IMR-90 (cell line): ENCODE measurements at regions not wholly inside any gene's neighbourhood (a gene's known extent, or its start where the extent isn't known, plus 50 kb on each side); places are given as distances from the start of the nearest gene placed in this dataset.

Experiments used
- ATAC-seq: fragments of 200-7000 bp; cut with Tn5 transposase; 2 replicates; pipeline ENCODE4 v1.9.1; 2020; ENCODE audit warnings: low read depth, mild to moderate bottlenecking, moderate library complexity
- BruUV-seq: library from RNA; stranded (reverse); fragments of 400-500 nt; replicated peaks from 2 replicates; lab custom pipeline; 2021; lab: Mats Ljungman, UMichigan
- CTCF ChIA-PET: fragments of 300-600 bp; formaldehyde crosslinking; extraction: SDS; loops from one replicate; lab custom pipeline; 2021; ENCODE audit warnings: antibody characterized with exemption; lab: Yijun Ruan, JAX
- POLR2A ChIA-PET: fragments of 300-600 bp; sonication (Branson Sonifier 250); formaldehyde crosslinking; loops from one replicate; lab custom pipeline; 2022; ENCODE audit warnings: antibody characterized with exemption; ENCODE audit not compliant: unreplicated experiment; lab: Charles Lee
- DNase-seq: peaks from one replicate; pipeline ENCODE4 v3.0.0; 2013
- H2AFZ ChIP-seq: replicated peaks from 2 replicates; pipeline ENCODE3; 2013; ENCODE audit warnings: low read length, mild to moderate bottlenecking; ENCODE audit not compliant: poor library complexity
- H2AK5ac ChIP-seq: 2 replicates; pipeline ENCODE4 v1.6.1; 2013; ENCODE audit warnings: low read depth, low read length, inconsistent platforms
- H2AK9ac ChIP-seq: replicated peaks from 2 replicates; pipeline ENCODE3; 2013; ENCODE audit warnings: mild to moderate bottlenecking, low read depth, low read length, moderate library complexity; ENCODE audit not compliant: poor library complexity
- H2BK120ac ChIP-seq: 2 replicates; pipeline ENCODE4 v1.6.1; 2013; ENCODE audit warnings: low read depth, low read length, inconsistent platforms
- H2BK15ac ChIP-seq: 3 replicates; pipeline ENCODE4 v1.6.1; 2013; ENCODE audit warnings: low read depth, low read length, inconsistent platforms
- H2BK20ac ChIP-seq: 2 replicates; pipeline ENCODE4 v1.6.1; 2013; ENCODE audit warnings: low read depth, mild to moderate bottlenecking, inconsistent platforms, low read length, moderate library complexity
- H2BK5ac ChIP-seq: 2 replicates; pipeline ENCODE4 v1.6.1; 2013; ENCODE audit warnings: mild to moderate bottlenecking, low read depth, low read length, inconsistent platforms; ENCODE audit not compliant: poor library complexity, severe bottlenecking
- H3K14ac ChIP-seq: replicated peaks from 2 replicates; pipeline ENCODE4 v1.6.1; 2013; ENCODE audit warnings: low read depth, low read length, inconsistent platforms
- H3K18ac ChIP-seq: 2 replicates; pipeline ENCODE4 v1.6.1; 2013; ENCODE audit warnings: low read depth, low read length, control low read depth
- H3K23ac ChIP-seq: 2 replicates; pipeline ENCODE4 v1.6.1; 2013; ENCODE audit warnings: low read depth, low read length, inconsistent platforms
- H3K27ac ChIP-seq: 2 replicates; pipeline ENCODE4 v1.5.1; 2013; ENCODE audit warnings: mild to moderate bottlenecking, control low read depth, low read length; ENCODE audit not compliant: insufficient read depth
- H3K27me3 ChIP-seq: 2 replicates; pipeline ENCODE4 v1.6.1; 2013; ENCODE audit warnings: low read length; ENCODE audit not compliant: control insufficient read depth, insufficient read depth
- H3K36me3 ChIP-seq: 2 replicates; pipeline ENCODE4 v1.6.1; 2013; ENCODE audit warnings: low read length, mixed read lengths; ENCODE audit not compliant: control insufficient read depth, insufficient read depth
- H3K4ac ChIP-seq: 2 replicates; pipeline ENCODE4 v1.6.1; 2013; ENCODE audit warnings: low read depth, low read length, inconsistent platforms
- H3K4me1 ChIP-seq: 2 replicates; pipeline ENCODE4 v1.6.1; 2013; ENCODE audit warnings: low read length, mixed read lengths; ENCODE audit not compliant: control insufficient read depth, insufficient read depth
- H3K4me2 ChIP-seq: 2 replicates; pipeline ENCODE4 v1.6.1; 2013; ENCODE audit warnings: low read depth, mild to moderate bottlenecking, control low read depth, low read length, moderate library complexity
- H3K4me3 ChIP-seq: 2 replicates; pipeline ENCODE4 v1.5.1; 2013; ENCODE audit warnings: low read depth, mild to moderate bottlenecking, control low read depth, low read length, moderate library complexity; ENCODE audit not compliant: insufficient read depth
- H3K56ac ChIP-seq: 2 replicates; pipeline ENCODE4 v1.6.1; 2013; ENCODE audit warnings: low read length, inconsistent platforms; ENCODE audit not compliant: insufficient read depth; ENCODE audit errors: extremely low read depth
- H3K79me1 ChIP-seq, 2 experiments: 2 replicates each; pipeline ENCODE4 v1.6.1; 2013; ENCODE audit warnings: low read length in 2 of 2, inconsistent platforms in 1 of 2, low read depth in 1 of 2
- H3K9ac ChIP-seq: 2 replicates; pipeline ENCODE4 v1.6.1; 2013; ENCODE audit warnings: low read depth, low read length, control low read depth
- H3K9me1 ChIP-seq: 2 replicates; pipeline ENCODE4 v1.6.1; 2013; ENCODE audit warnings: low read length, inconsistent platforms; ENCODE audit not compliant: insufficient read depth
- H3K9me3 ChIP-seq: 2 replicates; pipeline ENCODE4 v1.6.1; 2013; ENCODE audit warnings: low read length; ENCODE audit not compliant: control insufficient read depth, insufficient read depth
- H4K20me1 ChIP-seq: 2 replicates; pipeline ENCODE4 v1.6.1; 2013; ENCODE audit warnings: low read length, inconsistent platforms; ENCODE audit not compliant: insufficient read depth
- H4K5ac ChIP-seq: 2 replicates; pipeline ENCODE4 v1.6.1; 2013; ENCODE audit warnings: mild to moderate bottlenecking, low read depth, low read length, control low read depth
- H4K8ac ChIP-seq, 2 experiments: 2 replicates each; pipeline ENCODE4 v1.6.1; 2013; ENCODE audit warnings: low read depth in 2 of 2, low read length in 2 of 2, control low read depth in 1 of 2, inconsistent platforms in 1 of 2
- H4K91ac ChIP-seq: 2 replicates; pipeline ENCODE4 v1.6.1; 2013; ENCODE audit warnings: low read depth, low read length, inconsistent platforms; ENCODE audit not compliant: insufficient read depth
- BHLHE40 ChIP-seq: fragments of 150-350 bp; IDR thresholded peaks from 2 replicates; pipeline ENCODE4 v1.6.1; 2016; ENCODE audit warnings: mild to moderate bottlenecking, low read depth, low read length
- CEBPB ChIP-seq: IDR thresholded peaks from 2 replicates; pipeline ENCODE4 v1.6.1; 2012; ENCODE audit warnings: low read depth, low read length, improper control_type of control experiment
- ELK1 ChIP-seq: fragments of 150-350 bp; IDR thresholded peaks from 2 replicates; pipeline ENCODE4 v1.6.1; 2016; ENCODE audit warnings: low read depth, mild to moderate bottlenecking, low read length, moderate library complexity, borderline replicate concordance
- FOS ChIP-seq: fragments of 150-350 bp; IDR thresholded peaks from 2 replicates; pipeline ENCODE4 v1.6.1; 2016; ENCODE audit warnings: low read depth, low read length
- MXI1 ChIP-seq: IDR thresholded peaks from 2 replicates; pipeline ENCODE4 v1.6.1; 2012; ENCODE audit warnings: low read depth, mild to moderate bottlenecking, low read length, moderate library complexity, borderline replicate concordance
- RCOR1 ChIP-seq: IDR thresholded peaks from 2 replicates; pipeline ENCODE4 v1.6.1; 2012; ENCODE audit warnings: mild to moderate bottlenecking, low read length, improper control_type of control experiment; ENCODE audit not compliant: insufficient replicate concordance
- RFX5 ChIP-seq: IDR thresholded peaks from 2 replicates; pipeline ENCODE4 v1.8.0; 2012; ENCODE audit warnings: low read depth, mild to moderate bottlenecking, low read length, moderate library complexity
- USF2 ChIP-seq: fragments of 150-350 bp; IDR thresholded peaks from 2 replicates; pipeline ENCODE4 v1.6.1; 2017; ENCODE audit warnings: mild to moderate bottlenecking, antibody characterized with exemption, low read length, low read depth
- WGBS, 2 experiments: methylation state at CpG; one replicate each; pipeline versions ENCODE4 v1.1.5 to v1.1.7; 2013; ENCODE audit warnings: missing lambda C conversion rate in 2 of 2; ENCODE audit not compliant: insufficient read length in 1 of 2; ENCODE audit errors: extremely low coverage in 2 of 2; 5-methylcytosine and 5-hydroxymethylcytosine counted together
- dilution Hi-C: fragments of 300-500 bp; cut with HindIII; formaldehyde crosslinking; loops from one replicate; pipeline ENCODE4 v1.14.3; 2018; ENCODE audit warnings: low sequenced_read_pairs; ENCODE audit not compliant: unreplicated experiment
- in situ Hi-C: fragments of 300-500 bp; cut with MboI; formaldehyde crosslinking; loops from 3 replicates; pipeline ENCODE4 v1.14.3; 2019; ENCODE audit warnings: low sequenced_read_pairs, inconsistent platforms, mixed read lengths
- intact Hi-C: fragments of 100-400 bp; cut with micrococcal nuclease; formaldehyde crosslinking; loops from 2 replicates; pipeline ENCODE4 v1.10.0; 2022

- no peak overlapping the region for H4K5ac ChIP-seq
Measured at GRCh38 chr1:87887100-87887499, 558.4 kb downstream of the LMO4 start.

More at GRCh38 chr1:87887100-87887499, 558.4 kb downstream of the LMO4 start:
- in situ Hi-C loops, result no loop called here
- Histone ChIP-seq H3K9me1 (no peaks in the 10 kb centered on the region), H3K36me3 (no peaks in the 10 kb centered on the region), H3K79me1 (no peaks in the 10 kb centered on the region), H4K91ac (no peak overlapping the region), H3K9ac (no peak overlapping the region), H3K4me1 (no peaks in the 10 kb centered on the region), H2BK15ac (no peak overlapping the region), H3K4ac (no peak overlapping the region), H3K18ac (no peak overlapping the region), H3K27ac (no peak overlapping the region), H4K8ac (no peak overlapping the region), H3K9me3 (no peaks in the 10 kb centered on the region), H3K4me2 (no peak overlapping the region), H2AK9ac (no peak overlapping the region), H2AFZ (no peak overlapping the region), H3K23ac (no peak overlapping the region), H2BK20ac (no peak overlapping the region), H3K27me3 (no peaks in the 10 kb centered on the region), H3K14ac (no peak overlapping the region), H2AK5ac (no peak overlapping the region), H2BK5ac (no peak overlapping the region), H2BK120ac (no peak overlapping the region), H3K56ac (no peak overlapping the region), H3K4me3 (no peak overlapping the region), H4K20me1 (no peaks in the 10 kb centered on the region)
- intact Hi-C loops, result no loop called here
- WGBS, 2 experiments, result no CpG with 5 or more reads among the region's 1 CpG
- TF ChIP-seq RCOR1, result no peak
- no peak for TF ChIP-seq RFX5
- no peak for TF ChIP-seq BHLHE40
- no peak for TF ChIP-seq ELK1
- no peak for TF ChIP-seq MXI1
- TF ChIP-seq FOS, result no peak
- TF ChIP-seq CEBPB, result no peak
- TF ChIP-seq USF2, result no peak
- dilution Hi-C loops, result no loop called here
- CTCF ChIA-PET, result no interaction called here
- ATAC-seq, result no peak
- no peak for DNase-seq
- POLR2A ChIA-PET, result no interaction called here
- BruUV-seq, result no TSS peak
